ENCODE measurements at regions not wholly inside any gene's neighbourhood (a gene's known extent, or its start where the extent isn't known, plus 50 kb on each side); places are given as distances from the start of the nearest gene placed in this dataset.
"Not testable (repeated sequence)": the region's sequence is repeated elsewhere in the genome, so short reads cannot be mapped to it uniquely, and the experiment has no call there.

- TF ChIP-seq EZH2phosphoT487 (IDR thresholded peaks at IDR 0.05; ENCODE audit: borderline replicate concordance, low read depth); POLR2AphosphoS5 (IDR thresholded peaks at IDR 0.05; ENCODE audit: low read depth, low read length); CTCF (IDR thresholded peaks at IDR 0.05); TCF12 (IDR thresholded peaks at IDR 0.05); CHD2 (IDR thresholded peaks at IDR 0.05; ENCODE audit: low read length, partially characterized antibody); GABPA (IDR thresholded peaks at IDR 0.05; ENCODE audit: low read depth): not testable (repeated sequence)
Measured at GRCh38 chr10:46779571-46779970, 131.7 kb upstream of the PTPN20 start.
